Gastroesophageal sphincter (tissue), 3 donors: ENCODE measurements at regions not wholly inside any gene's neighbourhood (a gene's known extent, or its start where the extent isn't known, plus 50 kb on each side); places are given as distances from the start of the nearest gene placed in this dataset.

Experiments
- EP300 ChIP-seq: sonication (generic); formaldehyde crosslinking; IDR thresholded peaks from one replicate; pipeline ENCODE4 v1.6.1; 2017; ENCODE audit warnings: antibody characterized with exemption, mild to moderate bottlenecking
- TF ChIP-seq, protein P1 (sequence below), 4 experiments: fragments of 200-600 bp in 2 of 4; fragments of 450-650 bp in 2 of 4; sonication (generic) in 1 of 4; IDR thresholded peaks; one replicate each; pipeline ENCODE4 v1.5.1; 2017 to 2019; ENCODE audit warnings: antibody characterized with exemption in 4 of 4, mild to moderate bottlenecking in 2 of 4, moderate library complexity in 2 of 4

DNA sequence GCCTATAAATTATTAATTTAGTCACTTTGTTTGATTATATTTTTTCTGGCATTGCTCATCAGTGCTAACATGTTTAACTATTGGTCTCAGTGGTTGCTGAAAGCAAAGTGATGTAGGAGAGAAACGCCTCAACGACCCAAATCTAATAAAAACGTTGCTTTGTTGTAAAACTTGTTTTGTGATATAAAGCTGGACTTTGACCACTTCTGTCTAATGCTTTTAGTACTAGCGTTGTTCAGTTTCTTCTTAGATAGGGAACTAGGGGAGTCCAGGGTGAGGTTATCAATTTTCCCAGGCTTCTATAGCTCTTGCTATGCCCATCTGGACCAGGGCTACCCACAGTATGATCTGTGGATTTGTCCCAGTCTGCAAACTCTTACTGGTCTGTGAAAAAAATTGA, 80.6 kb upstream of the TBC1D5 start:
- TF ChIP-seq, protein P1, sequence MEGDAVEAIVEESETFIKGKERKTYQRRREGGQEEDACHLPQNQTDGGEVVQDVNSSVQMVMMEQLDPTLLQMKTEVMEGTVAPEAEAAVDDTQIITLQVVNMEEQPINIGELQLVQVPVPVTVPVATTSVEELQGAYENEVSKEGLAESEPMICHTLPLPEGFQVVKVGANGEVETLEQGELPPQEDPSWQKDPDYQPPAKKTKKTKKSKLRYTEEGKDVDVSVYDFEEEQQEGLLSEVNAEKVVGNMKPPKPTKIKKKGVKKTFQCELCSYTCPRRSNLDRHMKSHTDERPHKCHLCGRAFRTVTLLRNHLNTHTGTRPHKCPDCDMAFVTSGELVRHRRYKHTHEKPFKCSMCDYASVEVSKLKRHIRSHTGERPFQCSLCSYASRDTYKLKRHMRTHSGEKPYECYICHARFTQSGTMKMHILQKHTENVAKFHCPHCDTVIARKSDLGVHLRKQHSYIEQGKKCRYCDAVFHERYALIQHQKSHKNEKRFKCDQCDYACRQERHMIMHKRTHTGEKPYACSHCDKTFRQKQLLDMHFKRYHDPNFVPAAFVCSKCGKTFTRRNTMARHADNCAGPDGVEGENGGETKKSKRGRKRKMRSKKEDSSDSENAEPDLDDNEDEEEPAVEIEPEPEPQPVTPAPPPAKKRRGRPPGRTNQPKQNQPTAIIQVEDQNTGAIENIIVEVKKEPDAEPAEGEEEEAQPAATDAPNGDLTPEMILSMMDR (IDR thresholded peaks at IDR 0.05) = no peak
- no peak for TF ChIP-seq EP300
